PC-9 (cell line): ENCODE measurements at regions not wholly inside any gene's neighbourhood (a gene's known extent, or its start where the extent isn't known, plus 50 kb on each side); places are given as distances from the start of the nearest gene placed in this dataset.

Source experiments
- BruUV-seq: library from RNA; stranded (reverse); fragments of 400-500 nt; replicated peaks from 2 replicates; lab custom pipeline; 2021; lab: Mats Ljungman, UMichigan
- CTCF ChIA-PET: fragments of 300-600 bp; sonication (Branson Sonifier 250); formaldehyde crosslinking; loops from one replicate; lab custom pipeline; 2022; ENCODE audit warnings: antibody characterized with exemption; lab: Charles Lee
- POLR2A ChIA-PET: fragments of 300-600 bp; sonication (Branson Sonifier 250); formaldehyde crosslinking; loops from one replicate; lab custom pipeline; 2022; ENCODE audit warnings: antibody characterized with exemption; ENCODE audit not compliant: unreplicated experiment; lab: Charles Lee
- DNase-seq, 2 experiments: peaks; one replicate each; pipeline versions ENCODE4 v3.0.0 to v3.0.0-alpha.2; 2015 to 2022; ENCODE audit warnings: mixed read lengths in 1 of 2
- H2AFZ ChIP-seq: fragments of 200-600 bp; sonication (generic); 2 replicates; pipeline ENCODE4 v1.8.1; 2017; ENCODE audit warnings: antibody characterized with exemption
- H3F3A ChIP-seq: fragments of 200-600 bp; sonication (generic); 2 replicates; pipeline ENCODE4 v1.8.1; 2017; ENCODE audit warnings: antibody characterized with exemption, mild to moderate bottlenecking, low read depth; ENCODE audit not compliant: insufficient read depth
- H3K27ac ChIP-seq: fragments of 200-600 bp; sonication (generic); 2 replicates; pipeline ENCODE4 v1.6.1; 2016; ENCODE audit warnings: mixed run types
- H3K27me3 ChIP-seq: fragments of 200-600 bp; sonication (generic); 2 replicates; pipeline ENCODE4 v1.6.1; 2016; ENCODE audit warnings: low read depth, mixed run types; ENCODE audit not compliant: insufficient read depth
- H3K36me3 ChIP-seq: fragments of 200-600 bp; sonication (generic); 2 replicates; pipeline ENCODE4 v1.6.1; 2016; ENCODE audit warnings: low read depth, mixed run types
- H3K4me1 ChIP-seq: fragments of 200-600 bp; sonication (generic); replicated peaks from 2 replicates; pipeline ENCODE4 v1.6.1; 2016; ENCODE audit warnings: mixed run types; ENCODE audit not compliant: insufficient read depth
- H3K4me2 ChIP-seq: fragments of 200-600 bp; sonication (generic); 2 replicates; pipeline ENCODE4 v1.6.1; 2017; ENCODE audit warnings: mixed run types
- H3K4me3 ChIP-seq: fragments of 200-600 bp; sonication (generic); 2 replicates; pipeline ENCODE4 v1.6.1; 2016; ENCODE audit warnings: mixed run types
- H3K79me2 ChIP-seq: fragments of 200-600 bp; sonication (generic); 2 replicates; pipeline ENCODE4 v1.6.1; 2017; ENCODE audit warnings: low read depth, mixed run types
- H3K9me2 ChIP-seq: fragments of 200-600 bp; sonication (generic); 2 replicates; pipeline ENCODE4 v1.8.1; 2017; ENCODE audit warnings: mild to moderate bottlenecking; ENCODE audit not compliant: insufficient read depth
- H3K9me3 ChIP-seq: fragments of 200-600 bp; sonication (generic); 2 replicates; pipeline ENCODE4 v1.8.1; 2016; ENCODE audit warnings: low read depth; ENCODE audit not compliant: insufficient read depth
- H4K20me1 ChIP-seq: fragments of 200-600 bp; sonication (generic); 2 replicates; pipeline ENCODE4 v1.8.1; 2017; ENCODE audit not compliant: insufficient read depth
- EZH2 ChIP-seq: fragments of 200-600 bp; sonication (generic); IDR thresholded peaks from 2 replicates; pipeline ENCODE4 v1.8.0; 2017; ENCODE audit warnings: antibody characterized with exemption, low read depth
- intact Hi-C: fragments of 100-400 bp; cut with micrococcal nuclease; formaldehyde crosslinking; loops from one replicate; pipeline ENCODE4 v1.10.0; 2022; ENCODE audit not compliant: unreplicated experiment
- TF ChIP-seq, protein P1 (sequence below): fragments of 200-600 bp; sonication (generic); conservative IDR thresholded peaks from 2 replicates; pipeline ENCODE4 v1.6.1; 2017; ENCODE audit warnings: mixed run types, antibody characterized with exemption, mild to moderate bottlenecking, moderate library complexity

- Histone ChIP-seq H3K27me3 (no peaks in the 10 kb centered on the region), H4K20me1 (no peaks in the 10 kb centered on the region), H3K79me2 (no peaks in the 10 kb centered on the region), H3K4me1 (no peaks in the 10 kb centered on the region), H3K9me3 (no peaks in the 10 kb centered on the region), H2AFZ (no peak overlapping the region), H3K27ac (no peak overlapping the region), H3K36me3 (no peaks in the 10 kb centered on the region), H3K4me3 (no peak overlapping the region), H3K9me2 (no peaks in the 10 kb centered on the region), H3F3A (no peaks in the 10 kb centered on the region), H3K4me2 (no peak overlapping the region)
- intact Hi-C loops: no loop called here
- DNase-seq: no peak
- TF ChIP-seq, protein P1, sequence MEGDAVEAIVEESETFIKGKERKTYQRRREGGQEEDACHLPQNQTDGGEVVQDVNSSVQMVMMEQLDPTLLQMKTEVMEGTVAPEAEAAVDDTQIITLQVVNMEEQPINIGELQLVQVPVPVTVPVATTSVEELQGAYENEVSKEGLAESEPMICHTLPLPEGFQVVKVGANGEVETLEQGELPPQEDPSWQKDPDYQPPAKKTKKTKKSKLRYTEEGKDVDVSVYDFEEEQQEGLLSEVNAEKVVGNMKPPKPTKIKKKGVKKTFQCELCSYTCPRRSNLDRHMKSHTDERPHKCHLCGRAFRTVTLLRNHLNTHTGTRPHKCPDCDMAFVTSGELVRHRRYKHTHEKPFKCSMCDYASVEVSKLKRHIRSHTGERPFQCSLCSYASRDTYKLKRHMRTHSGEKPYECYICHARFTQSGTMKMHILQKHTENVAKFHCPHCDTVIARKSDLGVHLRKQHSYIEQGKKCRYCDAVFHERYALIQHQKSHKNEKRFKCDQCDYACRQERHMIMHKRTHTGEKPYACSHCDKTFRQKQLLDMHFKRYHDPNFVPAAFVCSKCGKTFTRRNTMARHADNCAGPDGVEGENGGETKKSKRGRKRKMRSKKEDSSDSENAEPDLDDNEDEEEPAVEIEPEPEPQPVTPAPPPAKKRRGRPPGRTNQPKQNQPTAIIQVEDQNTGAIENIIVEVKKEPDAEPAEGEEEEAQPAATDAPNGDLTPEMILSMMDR: no peak
- no peak for TF ChIP-seq EZH2
- ChIA-PET CTCF (no interaction called here), POLR2A (no interaction called here)
- BruUV-seq: no TSS peak
These were observed 286.0 kb downstream of the HLX start for GRCh38 chr1:221164951-221165838.

GRCh38 chr1:221165839-221166500 lies 286.7 kb downstream of the HLX start:
- H4K20me1 ChIP-seq: no peaks in the 10 kb centered on the region
- intact Hi-C loops: no loop called here

DNA sequence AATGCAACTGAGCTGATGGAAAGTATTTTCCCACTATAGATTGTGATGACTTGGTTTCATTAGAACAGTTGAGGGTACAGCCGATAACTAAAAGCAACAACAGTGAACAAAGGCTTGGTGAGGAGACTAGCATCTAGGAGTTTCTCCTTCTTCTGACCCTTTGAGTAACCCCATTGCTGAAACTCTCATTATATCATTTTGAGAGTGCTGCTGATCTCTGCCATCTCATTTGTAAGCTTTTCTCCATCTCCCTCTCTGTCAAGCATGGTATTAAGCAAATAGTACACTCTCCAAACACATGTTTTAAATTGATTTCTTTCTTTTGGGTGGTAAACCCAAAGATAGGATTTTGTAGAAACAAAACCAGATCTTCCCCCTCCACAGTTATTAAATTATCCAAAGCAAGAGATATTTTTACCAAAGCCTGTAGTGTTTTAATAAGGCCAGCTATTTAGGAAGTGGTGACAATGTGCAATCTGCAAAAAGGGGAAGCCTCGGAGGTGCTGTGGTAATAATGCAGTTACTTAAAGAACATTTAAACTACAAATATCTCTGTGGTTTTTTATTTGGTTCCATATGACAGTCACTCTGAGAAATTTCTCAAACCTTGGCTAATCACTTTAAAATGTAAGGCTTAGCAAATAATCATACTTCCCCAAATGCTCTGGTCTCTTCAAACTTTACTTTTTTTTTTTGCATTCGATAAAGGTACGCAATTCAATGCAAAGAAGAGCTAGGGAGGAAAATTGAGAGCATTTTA lies 287.5 kb downstream of the HLX start:
- DNase-seq: no peak
- Histone ChIP-seq H4K20me1 (no peaks in the 10 kb centered on the region), H3K27ac (no peak overlapping the region), H3K9me3 (no peaks in the 10 kb centered on the region), H3K9me2 (no peaks in the 10 kb centered on the region), H3K4me1 (no peaks in the 10 kb centered on the region), H3K4me2 (no peak overlapping the region), H2AFZ (no peak overlapping the region), H3K4me3 (no peak overlapping the region), H3K79me2 (no peaks in the 10 kb centered on the region), H3K27me3 (no peaks in the 10 kb centered on the region), H3K36me3 (no peaks in the 10 kb centered on the region), H3F3A (no peaks in the 10 kb centered on the region)
- POLR2A ChIA-PET: no interaction called here
- TF ChIP-seq EZH2: no peak
- TF ChIP-seq, protein P1: no peak
- intact Hi-C loops: no loop called here
- CTCF ChIA-PET: no interaction called here
- no TSS peak for BruUV-seq

More at GRCh38 chr1:221165839-221166500, 286.7 kb downstream of the HLX start:
- Histone ChIP-seq H3K4me3 (no peak overlapping the region), H3K9me3 (no peaks in the 10 kb centered on the region), H3K4me1 (no peaks in the 10 kb centered on the region), H3K4me2 (no peak overlapping the region), H3K27ac (no peak overlapping the region), H3K36me3 (no peaks in the 10 kb centered on the region), H2AFZ (no peak overlapping the region), H3K79me2 (no peaks in the 10 kb centered on the region), H3K9me2 (no peaks in the 10 kb centered on the region), H3F3A (no peaks in the 10 kb centered on the region), H3K27me3 (no peaks in the 10 kb centered on the region)
- POLR2A ChIA-PET: no interaction called here
- no TSS peak for BruUV-seq
- TF ChIP-seq, protein P1: no peak
- TF ChIP-seq EZH2: no peak
- no peak for DNase-seq
- CTCF ChIA-PET: no interaction called here
